CD4-positive, CD25-positive, alpha-beta regulatory T cell (primary cell): ENCODE measurements at regions not wholly inside any gene's neighbourhood (a gene's known extent, or its start where the extent isn't known, plus 50 kb on each side); places are given as distances from the start of the nearest gene placed in this dataset.
A peak's percentile ranks its signal among the peaks of the same experiment; 100 is the strongest.
"Not testable (repeated sequence)": the region's sequence is repeated elsewhere in the genome, so short reads cannot be mapped to it uniquely, and the experiment has no call there.

ENCODE experiments used
- ATAC-seq, 2 donors: fragments of 150-1000 bp; cut with Tn5 transposase; one replicate each; pipeline ENCODE4 v1.10.0; 2021; ENCODE audit warnings: low read depth in 2 of 2, moderate number of reproducible peaks in 2 of 2, moderate library complexity in 1 of 2
- DNase-seq, 3 donors: peaks; one replicate each; pipeline versions ENCODE4 v3.0.0 to v3.0.0-alpha.2; 2012 to 2022; ENCODE audit warnings: mixed read lengths in 1 of 3
- H3K27ac ChIP-seq: one replicate; pipeline ENCODE4 v1.7.0; 2013; ENCODE audit warnings: mild to moderate bottlenecking, low read length; ENCODE audit not compliant: insufficient read depth, poor library complexity, severe bottlenecking
- H3K27me3 ChIP-seq: one replicate; pipeline ENCODE4 v1.7.0; 2013; ENCODE audit warnings: low read length; ENCODE audit not compliant: control insufficient read depth, insufficient read depth
- H3K36me3 ChIP-seq: one replicate; pipeline ENCODE4 v1.7.0; 2013; ENCODE audit warnings: mild to moderate bottlenecking, low read length, moderate library complexity; ENCODE audit not compliant: control insufficient read depth, insufficient read depth
- H3K4me1 ChIP-seq: 2 replicates; pipeline ENCODE4 v1.7.0; 2013; ENCODE audit warnings: mild to moderate bottlenecking, low read length; ENCODE audit not compliant: insufficient read depth, control insufficient read depth, poor library complexity, severe bottlenecking
- H3K4me3 ChIP-seq: one replicate; pipeline ENCODE4 v1.7.0; 2013; ENCODE audit warnings: low read depth, mild to moderate bottlenecking, low read length, moderate library complexity
- H3K9me3 ChIP-seq, 2 experiments: 1 replicate in 1 of 2; 2 replicates in 1 of 2; pipeline ENCODE4 v1.7.0; 2013; ENCODE audit warnings: low read length in 2 of 2, mild to moderate bottlenecking in 1 of 2, moderate library complexity in 1 of 2; ENCODE audit not compliant: control insufficient read depth in 2 of 2
- H3K27ac Mint-ChIP-seq, 3 donors: one replicate each; pipeline ENCODE4 v1.8.0; 2020 to 2022; ENCODE audit warnings: mild to moderate bottlenecking in 3 of 3, mixed read lengths in 3 of 3, moderate library complexity in 2 of 3
- H3K27me3 Mint-ChIP-seq: one replicate; pipeline ENCODE4 v1.8.0; 2022; ENCODE audit warnings: mild to moderate bottlenecking, mixed read lengths
- H3K36me3 Mint-ChIP-seq: one replicate; pipeline ENCODE4 v1.8.0; 2020; ENCODE audit warnings: mixed read lengths
- H3K4me1 Mint-ChIP-seq, 4 donors: one replicate each; pipeline ENCODE4 v1.8.0; 2020 to 2022; ENCODE audit warnings: mixed read lengths in 4 of 4, mild to moderate bottlenecking in 1 of 4
- H3K4me3 Mint-ChIP-seq, 4 donors: one replicate each; pipeline ENCODE4 v1.8.0; 2020 to 2022; ENCODE audit warnings: mild to moderate bottlenecking in 4 of 4, mixed read lengths in 4 of 4, moderate library complexity in 3 of 4
- H3K9me3 Mint-ChIP-seq, 7 donors: one replicate each; pipeline ENCODE4 v1.8.0; 2020 to 2022; ENCODE audit warnings: mixed read lengths in 7 of 7, mild to moderate bottlenecking in 3 of 7, moderate library complexity in 2 of 7

GRCh38 chr2:111472844-111473403 is 352.2 kb downstream of the BCL2L11 start:
- H3K27me3 Mint-ChIP-seq, H3K27me3 ChIP-seq, H3K27ac ChIP-seq, H3K36me3 Mint-ChIP-seq, H3K36me3 ChIP-seq, H3K4me1 ChIP-seq, H3K9me3 Mint-ChIP-seq, H3K4me3 ChIP-seq, H3K9me3 ChIP-seq: not testable (repeated sequence)
- Mint-ChIP-seq H3K27ac (peak overlapping the region in 2 of 3 donors; percentile 1 to 13), H3K4me3 (peak overlapping the region in 2 of 4 donors; percentile 34 to 71), H3K4me1 (peaks cover 3 to 13% (median 7%) of the 10 kb centered on the region in 4 donors)
- peak in 2 of 3 donors; percentile 9 to 36 for DNase-seq
- ATAC-seq = peak; percentile 39 to 64

GRCh38 chr2:111473522-111473921 is 352.8 kb downstream of the BCL2L11 start:
- DNase-seq, H3K9me3 Mint-ChIP-seq, H3K36me3 ChIP-seq, H3K4me3 ChIP-seq, H3K27me3 Mint-ChIP-seq, H3K27me3 ChIP-seq, H3K36me3 Mint-ChIP-seq, H3K4me1 ChIP-seq, H3K27ac ChIP-seq, H3K9me3 ChIP-seq: not testable (repeated sequence)
- Mint-ChIP-seq H3K27ac (peak overlapping the region in 1 of 3 donors; percentile 13), H3K4me3 (peak overlapping the region in 2 of 4 donors; percentile 34 to 71), H3K4me1 (peaks cover 3 to 13% (median 7%) of the 10 kb centered on the region in 4 donors)
- ATAC-seq = peak; percentile 51 to 54

- H3K9me3 Mint-ChIP-seq, H3K4me1 ChIP-seq, H3K27me3 ChIP-seq, H3K9me3 ChIP-seq, H3K27me3 Mint-ChIP-seq, H3K27ac ChIP-seq, DNase-seq, H3K4me3 ChIP-seq, H3K36me3 ChIP-seq, ATAC-seq, H3K27ac Mint-ChIP-seq, H3K36me3 Mint-ChIP-seq, H3K4me3 Mint-ChIP-seq: not testable (repeated sequence)
- peaks cover 3 to 17% (median 7%) of the 10 kb centered on the region in 4 donors for H3K4me1 Mint-ChIP-seq
Measured at GRCh38 chr2:111474198-111474705, 353.5 kb downstream of the BCL2L11 start.

- not testable (repeated sequence) for H3K27ac ChIP-seq, H3K27ac Mint-ChIP-seq, H3K4me3 ChIP-seq, DNase-seq, H3K27me3 Mint-ChIP-seq, H3K9me3 ChIP-seq, H3K9me3 Mint-ChIP-seq, H3K36me3 ChIP-seq, ATAC-seq, H3K27me3 ChIP-seq, H3K36me3 Mint-ChIP-seq
- Mint-ChIP-seq H3K4me1 (peaks cover 1 to 13% (median 5%) of the 10 kb centered on the region in 4 donors), H3K4me3 (peak overlapping the region in 2 of 4 donors; percentile 58 to 67)
- H3K4me1 ChIP-seq = peaks cover 10% of the 10 kb centered on the region
Measured at GRCh38 chr2:111478335-111478734, 357.6 kb downstream of the BCL2L11 start.

- peak overlapping the region; percentile 59 for H3K4me3 ChIP-seq
- H3K4me3 Mint-ChIP-seq = peak overlapping the region; percentile 35 to 75 (median 62)
Measured at GRCh38 chr2:111478871-111479318, 358.2 kb downstream of the BCL2L11 start.

GRCh38 chr2:111480016-111480625 is 359.4 kb downstream of the BCL2L11 start:
- H3K36me3 ChIP-seq, H3K27me3 ChIP-seq, H3K9me3 Mint-ChIP-seq, H3K36me3 Mint-ChIP-seq, H3K4me3 ChIP-seq, H3K27me3 Mint-ChIP-seq, ATAC-seq, H3K9me3 ChIP-seq: not testable (repeated sequence)
- peak overlapping the region; percentile 14 for H3K27ac ChIP-seq
- Mint-ChIP-seq H3K27ac (peak overlapping the region in 2 of 3 donors; percentile 52 to 67), H3K4me1 (peaks cover 0 to 14% (median 3%) of the 10 kb centered on the region in 4 donors), H3K4me3 (peak overlapping the region in 1 of 4 donors; percentile 74)
- H3K4me1 ChIP-seq = peaks cover 12% of the 10 kb centered on the region
- peak in 1 of 3 donors; percentile 36 for DNase-seq

More at GRCh38 chr2:111478871-111479318, 358.2 kb downstream of the BCL2L11 start:
- H3K36me3 Mint-ChIP-seq, H3K9me3 ChIP-seq, H3K9me3 Mint-ChIP-seq, H3K36me3 ChIP-seq, H3K27me3 ChIP-seq, H3K27ac Mint-ChIP-seq, H3K27me3 Mint-ChIP-seq: not testable (repeated sequence)
- ATAC-seq = peak; percentile 55 to 62
- peaks cover 0 to 14% (median 3%) of the 10 kb centered on the region in 4 donors for H3K4me1 Mint-ChIP-seq
- Histone ChIP-seq H3K4me1 (peaks cover 12% of the 10 kb centered on the region), H3K27ac (peak overlapping the region; percentile 47)
- peak in 1 of 3 donors; percentile 84 for DNase-seq

- Mint-ChIP-seq H3K4me3 (peak overlapping the region in 1 of 4 donors; percentile 74), H3K27ac (peak overlapping the region in 1 of 3 donors; percentile 52), H3K4me1 (peaks cover 0 to 14% (median 3%) of the 10 kb centered on the region in 4 donors)
- H3K9me3 ChIP-seq, ATAC-seq, H3K27ac ChIP-seq, H3K27me3 ChIP-seq, H3K36me3 ChIP-seq, H3K36me3 Mint-ChIP-seq, H3K4me3 ChIP-seq, H3K27me3 Mint-ChIP-seq, H3K9me3 Mint-ChIP-seq: not testable (repeated sequence)
- peak in 1 of 3 donors; percentile 31 for DNase-seq
- H3K4me1 ChIP-seq = peaks cover 12% of the 10 kb centered on the region
Measured at GRCh38 chr2:111480633-111481032, 359.9 kb downstream of the BCL2L11 start.

GRCh38 chr2:111481219-111481618 is 360.5 kb downstream of the BCL2L11 start:
- not testable (repeated sequence) for H3K4me3 Mint-ChIP-seq, H3K9me3 ChIP-seq, ATAC-seq, H3K27me3 ChIP-seq, H3K36me3 Mint-ChIP-seq, DNase-seq, H3K4me3 ChIP-seq, H3K27ac Mint-ChIP-seq, H3K9me3 Mint-ChIP-seq, H3K27me3 Mint-ChIP-seq, H3K27ac ChIP-seq, H3K36me3 ChIP-seq
- H3K4me1 Mint-ChIP-seq = peaks cover 0 to 16% (median 6%) of the 10 kb centered on the region in 4 donors
- H3K4me1 ChIP-seq = peaks cover 12% of the 10 kb centered on the region
